Keratinocyte (primary cell): ENCODE measurements at regions not wholly inside any gene's neighbourhood (a gene's known extent, or its start where the extent isn't known, plus 50 kb on each side); places are given as distances from the start of the nearest gene placed in this dataset.

ENCODE experiments used
- DNase-seq: peaks from one replicate; pipeline ENCODE4 v3.0.0-alpha.2; 2011; ENCODE audit warnings: low read depth, missing footprints, low spot score
- FAIRE-seq: peaks from 2 replicates; lab custom pipeline; 2011; peaks lifted over from hg19 to GRCh38; lab: Jason Lieb, UNC
- H2AFZ ChIP-seq: 2 replicates; pipeline ENCODE4 v1.6.0; 2012; ENCODE audit warnings: low read length, control low read depth, inconsistent platforms; ENCODE audit not compliant: control insufficient read depth
- H3K27ac ChIP-seq: 2 replicates; pipeline ENCODE4 v1.5.1; 2011; ENCODE audit warnings: low read length; ENCODE audit not compliant: control insufficient read depth, insufficient read depth
- H3K27me3 ChIP-seq: 3 replicates; pipeline ENCODE4 v1.6.0; 2011; ENCODE audit warnings: low read length; ENCODE audit not compliant: control insufficient read depth, insufficient read depth; ENCODE audit errors: extremely low read depth
- H3K36me3 ChIP-seq, 2 experiments: 2 replicates in 1 of 2; 3 replicates in 1 of 2; pipeline ENCODE4 v1.5.1; 2011; ENCODE audit warnings: low read length in 2 of 2, mild to moderate bottlenecking in 1 of 2; ENCODE audit not compliant: control insufficient read depth in 2 of 2, insufficient read depth in 2 of 2; ENCODE audit errors: extremely low read depth in 1 of 2
- H3K4me1 ChIP-seq: 3 replicates; pipeline ENCODE4 v1.5.1; 2011; ENCODE audit warnings: low read length; ENCODE audit not compliant: control insufficient read depth, insufficient read depth; ENCODE audit errors: extremely low read depth
- H3K4me2 ChIP-seq: 3 replicates; pipeline ENCODE4 v1.6.0; 2011; ENCODE audit warnings: low read depth, low read length; ENCODE audit not compliant: control insufficient read depth, insufficient read depth; ENCODE audit errors: extremely low read depth
- H3K4me3 ChIP-seq, 3 experiments: fragments of 200-600 bp in 1 of 3; sonication (generic) in 1 of 3; 2 replicates in 2 of 3; 3 replicates in 1 of 3; pipeline ENCODE4 v1.5.1; 2011 to 2016; ENCODE audit warnings: low read length in 3 of 3, mild to moderate bottlenecking in 3 of 3, control low read depth in 2 of 3, inconsistent platforms in 1 of 3, low read depth in 1 of 3, mixed read lengths in 1 of 3, mixed run types in 1 of 3, moderate library complexity in 1 of 3; ENCODE audit not compliant: control insufficient read depth in 2 of 3, insufficient read depth in 2 of 3; ENCODE audit errors: extremely low read depth in 1 of 3
- H3K79me2 ChIP-seq: 2 replicates; pipeline ENCODE4 v1.6.0; 2012; ENCODE audit warnings: low read length; ENCODE audit not compliant: control insufficient read depth, insufficient read depth
- H3K9ac ChIP-seq: 3 replicates; pipeline ENCODE4 v1.6.0; 2011; ENCODE audit warnings: low read length; ENCODE audit not compliant: control insufficient read depth, insufficient read depth; ENCODE audit errors: extremely low read depth
- H3K9me1 ChIP-seq: 3 replicates; pipeline ENCODE4 v1.6.0; 2011; ENCODE audit warnings: low read length; ENCODE audit not compliant: control insufficient read depth, insufficient read depth; ENCODE audit errors: extremely low read depth
- H3K9me3 ChIP-seq: 2 replicates; pipeline ENCODE4 v1.5.1; 2012; ENCODE audit warnings: low read depth, low read length; ENCODE audit not compliant: control insufficient read depth
- H4K20me1 ChIP-seq: 3 replicates; pipeline ENCODE4 v1.6.0; 2011; ENCODE audit warnings: low read length; ENCODE audit not compliant: control insufficient read depth, insufficient read depth; ENCODE audit errors: extremely low read depth
- CTCF ChIP-seq, 3 experiments: IDR thresholded peaks in 1 of 3; conservative IDR thresholded peaks in 1 of 3; optimal IDR thresholded peaks in 1 of 3; 2 replicates in 2 of 3; 3 replicates in 1 of 3; pipeline versions ENCODE3 to v1.5.1; 2011; ENCODE audit warnings: low read length in 3 of 3, mild to moderate bottlenecking in 3 of 3, moderate library complexity in 2 of 3, control low read depth in 1 of 3, inconsistent platforms in 1 of 3; ENCODE audit not compliant: insufficient read depth in 2 of 3; ENCODE audit errors: extremely low read depth in 1 of 3
- EZH2 ChIP-seq: IDR thresholded peaks from one replicate; pipeline ENCODE4 v1.6.1; 2012; ENCODE audit warnings: inconsistent platforms, mild to moderate bottlenecking, low read length, moderate library complexity
- dilution Hi-C: fragments of 300-500 bp; cut with MboI; formaldehyde crosslinking; loops from one replicate; pipeline ENCODE4 v1.7.0; 2020; ENCODE audit warnings: low sequenced_read_pairs; ENCODE audit not compliant: extremely low pct_ligation_motif_present

GRCh38 chr2:207403950-207404349, 125.8 kb upstream of the CREB1 start:
- H3K4me3 ChIP-seq: no peak overlapping the region
- H4K20me1 ChIP-seq: no peaks in the 10 kb centered on the region
- no peak for DNase-seq
- TF ChIP-seq CTCF (optimal IDR thresholded peaks at IDR 0.05 in 1 of 3, IDR thresholded peaks at IDR 0.05 in 1 of 3, conservative IDR thresholded peaks at IDR 0.05 in 1 of 3; ENCODE audit: extremely low read depth in 1 of 3, insufficient read depth in 2 of 3, low read length in 3 of 3) (no peak), EZH2 (no peak)
- no peaks in the 10 kb centered on the region for H3K27me3 ChIP-seq
- H3K9me3 ChIP-seq: no peaks in the 10 kb centered on the region
- dilution Hi-C loops: no loop called here
- no peak overlapping the region for H3K9ac ChIP-seq
- H3K9me1 ChIP-seq: no peaks in the 10 kb centered on the region
- H3K36me3 ChIP-seq: no peaks in the 10 kb centered on the region
- H3K79me2 ChIP-seq: no peaks in the 10 kb centered on the region
- no peak overlapping the region for H3K4me2 ChIP-seq
- no peak overlapping the region for H2AFZ ChIP-seq
- H3K4me1 ChIP-seq: peaks cover 18% of the 10 kb centered on the region
- no peak overlapping the region for H3K27ac ChIP-seq
- peak; percentile 69 for FAIRE-seq

- no peak for FAIRE-seq
- no peak overlapping the region for H3K9ac ChIP-seq
- no peak overlapping the region for H3K27ac ChIP-seq
- H3K79me2 ChIP-seq: no peaks in the 10 kb centered on the region
- H3K9me1 ChIP-seq: no peaks in the 10 kb centered on the region
- DNase-seq: no peak
- dilution Hi-C loops: no loop called here
- H3K36me3 ChIP-seq: no peaks in the 10 kb centered on the region
- H4K20me1 ChIP-seq: no peaks in the 10 kb centered on the region
- no peaks in the 10 kb centered on the region for H3K9me3 ChIP-seq
- H2AFZ ChIP-seq: no peak overlapping the region
- no peak overlapping the region for H3K4me2 ChIP-seq
- TF ChIP-seq EZH2: no peak
- no peak for TF ChIP-seq CTCF (optimal IDR thresholded peaks at IDR 0.05 in 1 of 3, IDR thresholded peaks at IDR 0.05 in 1 of 3, conservative IDR thresholded peaks at IDR 0.05 in 1 of 3; ENCODE audit: extremely low read depth in 1 of 3, insufficient read depth in 2 of 3, low read length in 3 of 3)
- H3K4me3 ChIP-seq: no peak overlapping the region
- H3K27me3 ChIP-seq: no peaks in the 10 kb centered on the region
- peaks cover 27% of the 10 kb centered on the region for H3K4me1 ChIP-seq
Observed at GRCh38 chr2:207405150-207405549, 124.6 kb upstream of the CREB1 start.
